GM13976 (cell line): ENCODE measurements at regions not wholly inside any gene's neighbourhood (a gene's known extent, or its start where the extent isn't known, plus 50 kb on each side); places are given as distances from the start of the nearest gene placed in this dataset.

Source experiments
- DNase-seq: peaks from one replicate; pipeline ENCODE4 v3.0.0; 2012; ENCODE audit warnings: low spot score
- in situ Hi-C: fragments of 300-500 bp; cut with MboI; formaldehyde crosslinking; loops from one replicate; pipeline ENCODE4 v1.12.0; 2022; ENCODE audit warnings: low sequenced_read_pairs, mixed read lengths, inconsistent platforms; ENCODE audit not compliant: unreplicated experiment
- TF ChIP-seq, protein P1 (sequence below): IDR thresholded peaks from 2 replicates; pipeline ENCODE4 v1.5.1; 2012; ENCODE audit warnings: borderline replicate concordance, mild to moderate bottlenecking; ENCODE audit not compliant: insufficient read depth; ENCODE audit errors: extremely low read depth, missing control alignments, control extremely low read depth

DNA sequence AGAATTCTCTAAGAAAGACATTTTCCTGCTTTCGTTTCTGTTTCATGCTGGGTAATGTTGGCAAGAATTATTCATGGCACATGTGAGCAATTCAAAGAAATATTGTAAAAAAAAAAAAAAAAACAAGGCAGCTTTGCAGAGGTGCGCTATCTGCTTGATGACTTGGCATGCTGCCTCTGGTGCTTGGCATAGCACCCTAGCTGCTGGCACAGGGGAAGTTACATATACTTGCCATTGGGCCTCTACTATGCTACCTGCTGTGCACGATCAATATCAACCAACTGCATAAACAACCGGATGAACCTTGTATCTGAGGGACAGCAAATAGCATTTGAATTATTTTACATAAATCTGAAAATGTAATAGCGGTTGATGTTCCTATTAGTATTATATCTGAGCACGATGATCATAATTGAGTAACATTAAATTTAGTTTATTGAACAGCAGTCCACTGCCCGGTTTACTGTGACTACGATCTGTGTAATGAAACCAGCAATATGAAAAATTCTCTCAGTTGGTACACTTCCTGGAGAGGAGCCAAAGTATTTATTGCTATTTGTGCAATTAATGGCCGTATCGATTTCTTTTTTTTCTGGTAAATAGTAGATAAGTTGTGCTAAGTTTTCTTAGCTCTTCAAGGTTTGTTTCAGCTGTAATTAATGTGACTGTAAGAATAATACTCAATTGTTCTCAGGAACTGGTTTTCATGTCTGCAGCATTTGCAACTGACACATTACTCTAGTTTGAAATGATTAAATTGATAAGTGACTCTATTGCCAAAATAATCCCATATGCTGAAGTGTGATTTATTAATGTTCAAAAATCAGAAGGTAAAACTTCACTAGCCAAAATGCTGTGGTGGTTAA is 717.3 kb downstream of the DACH1 start:
- in situ Hi-C loops, result no loop called here
- TF ChIP-seq, protein P1, sequence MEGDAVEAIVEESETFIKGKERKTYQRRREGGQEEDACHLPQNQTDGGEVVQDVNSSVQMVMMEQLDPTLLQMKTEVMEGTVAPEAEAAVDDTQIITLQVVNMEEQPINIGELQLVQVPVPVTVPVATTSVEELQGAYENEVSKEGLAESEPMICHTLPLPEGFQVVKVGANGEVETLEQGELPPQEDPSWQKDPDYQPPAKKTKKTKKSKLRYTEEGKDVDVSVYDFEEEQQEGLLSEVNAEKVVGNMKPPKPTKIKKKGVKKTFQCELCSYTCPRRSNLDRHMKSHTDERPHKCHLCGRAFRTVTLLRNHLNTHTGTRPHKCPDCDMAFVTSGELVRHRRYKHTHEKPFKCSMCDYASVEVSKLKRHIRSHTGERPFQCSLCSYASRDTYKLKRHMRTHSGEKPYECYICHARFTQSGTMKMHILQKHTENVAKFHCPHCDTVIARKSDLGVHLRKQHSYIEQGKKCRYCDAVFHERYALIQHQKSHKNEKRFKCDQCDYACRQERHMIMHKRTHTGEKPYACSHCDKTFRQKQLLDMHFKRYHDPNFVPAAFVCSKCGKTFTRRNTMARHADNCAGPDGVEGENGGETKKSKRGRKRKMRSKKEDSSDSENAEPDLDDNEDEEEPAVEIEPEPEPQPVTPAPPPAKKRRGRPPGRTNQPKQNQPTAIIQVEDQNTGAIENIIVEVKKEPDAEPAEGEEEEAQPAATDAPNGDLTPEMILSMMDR, result no peak
- DNase-seq, result no peak

DNA sequence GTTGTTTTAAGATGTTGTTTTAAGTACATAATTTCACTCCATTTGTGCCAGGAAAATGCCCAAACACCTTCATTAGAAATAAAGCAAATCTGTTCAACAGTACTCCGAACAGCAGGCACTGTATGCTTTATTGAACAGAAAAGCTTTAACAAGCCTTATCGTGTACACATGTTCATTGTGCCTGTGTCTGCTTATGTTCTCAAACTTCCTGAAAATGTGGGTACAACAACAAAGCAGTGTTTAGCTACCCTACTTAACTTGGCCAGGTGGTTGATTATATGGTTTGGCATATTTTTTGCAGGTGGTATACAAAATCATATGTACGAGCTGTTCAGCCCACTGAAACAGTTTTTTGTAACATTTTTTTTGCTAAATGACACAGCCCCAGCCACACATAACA is 718.0 kb downstream of the DACH1 start:
- DNase-seq, result no peak
- TF ChIP-seq, protein P1, result no peak
- in situ Hi-C loops, result no loop called here

DNA sequence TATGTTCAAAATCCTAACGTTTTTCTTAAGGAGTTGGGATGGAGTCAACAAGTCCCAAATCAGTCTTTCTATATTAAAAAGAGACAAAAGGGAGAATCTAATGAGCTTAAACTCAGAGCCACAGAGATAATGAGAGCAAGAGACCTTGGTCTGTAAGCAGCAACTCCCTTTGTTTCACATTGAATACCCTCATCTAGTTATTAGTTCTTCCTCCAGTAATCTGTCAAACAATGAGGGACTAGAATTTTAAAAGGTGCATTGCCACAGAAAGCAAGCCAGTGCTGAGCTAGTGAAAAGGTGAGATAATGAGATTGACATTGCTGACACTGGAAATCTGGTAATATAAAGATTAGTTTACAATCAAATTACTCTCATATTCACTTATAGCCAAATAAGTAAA is 718.6 kb downstream of the DACH1 start:
- in situ Hi-C loops, result no loop called here
- no peak for DNase-seq
- TF ChIP-seq, protein P1, result no peak

DNA sequence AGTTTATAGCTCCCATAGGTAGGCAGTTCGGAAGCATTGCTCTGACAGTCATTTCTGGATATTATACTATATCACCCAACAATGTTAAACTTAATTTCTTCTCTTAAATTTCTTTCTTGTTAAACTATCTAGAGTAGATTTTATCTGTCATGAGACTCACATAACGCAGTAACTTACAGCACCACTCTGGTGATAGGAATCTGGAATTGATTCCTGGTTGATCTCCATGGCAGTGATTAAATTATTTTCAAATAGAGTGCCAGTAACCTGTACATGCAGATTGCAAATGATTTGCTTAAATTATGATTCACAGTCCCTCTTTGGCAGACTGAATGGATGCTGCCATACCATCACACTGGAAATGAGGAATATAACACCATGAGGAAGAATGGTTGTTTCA is 722.1 kb downstream of the DACH1 start:
- no peak for DNase-seq
- TF ChIP-seq, protein P1, result no peak
- in situ Hi-C loops, result no loop called here

DNA sequence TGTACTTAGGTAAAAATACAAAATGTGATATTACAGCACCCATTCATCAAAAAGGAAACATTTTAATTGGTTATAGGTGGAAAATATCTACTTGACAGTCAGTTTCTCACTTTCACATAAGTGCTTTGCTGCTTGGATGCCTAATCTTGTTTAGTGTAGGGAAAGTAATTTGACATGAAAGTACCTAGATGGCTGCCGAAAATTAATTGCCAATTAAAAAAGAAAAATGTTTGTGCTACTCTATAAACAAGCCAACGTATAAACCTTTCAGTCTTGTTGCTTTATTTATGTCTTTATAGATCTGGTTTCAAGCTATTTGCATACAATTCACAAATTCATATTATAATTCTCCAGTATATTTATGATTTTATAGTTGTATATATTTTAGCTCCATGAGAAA is 729.9 kb downstream of the DACH1 start:
- DNase-seq, result no peak
- in situ Hi-C loops, result no loop called here
- TF ChIP-seq, protein P1, result no peak

DNA sequence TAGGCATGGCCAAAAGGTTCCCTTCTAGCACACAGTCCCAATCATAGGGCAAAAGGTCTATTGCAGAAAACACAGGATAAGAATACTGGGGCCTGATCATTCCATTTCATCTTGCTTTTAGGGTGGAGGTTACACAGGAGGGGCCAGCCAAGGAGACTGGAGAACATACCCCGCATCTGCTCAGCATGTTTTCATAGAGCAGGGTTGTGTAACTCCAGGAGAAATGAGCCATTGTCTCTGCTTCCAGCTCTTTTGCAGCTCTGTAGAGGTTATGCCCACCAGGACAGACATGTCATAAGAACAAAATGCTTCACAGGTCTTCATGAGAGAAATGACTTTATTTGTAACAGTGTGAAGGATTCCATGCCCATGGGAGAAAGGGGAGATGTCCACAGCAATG is 742.8 kb downstream of the DACH1 start:
- TF ChIP-seq, protein P1, result no peak
- DNase-seq, result no peak
- in situ Hi-C loops, result no loop called here
